Gastrocnemius medialis (tissue), 4 donors: ENCODE measurements at regions not wholly inside any gene's neighbourhood (a gene's known extent, or its start where the extent isn't known, plus 50 kb on each side); places are given as distances from the start of the nearest gene placed in this dataset.

ENCODE experiments used
- ATAC-seq, 2 donors: fragments of 150-250 bp; one replicate each; pipeline ENCODE4 v1.9.1; 2016
- DNase-seq, 2 donors: peaks; one replicate each; pipeline ENCODE4 v3.0.0-alpha.2; 2019
- H3K27ac ChIP-seq, 4 donors: fragments of 200-600 bp; sonication (generic); 1 replicate in 1 of 4; 2 replicates in 3 of 4; pipeline ENCODE4 v1.5.1; 2016 to 2018; ENCODE audit warnings: mild to moderate bottlenecking in 2 of 4, moderate library complexity in 1 of 4
- H3K27me3 ChIP-seq, 3 donors: fragments of 200-600 bp; sonication (generic) in 2 of 3; 1 replicate in 1 of 3; 2 replicates in 2 of 3; pipeline versions ENCODE4 v1.5.1 to v1.6.0; 2016 to 2019; ENCODE audit warnings: mild to moderate bottlenecking in 1 of 3, moderate library complexity in 1 of 3
- H3K36me3 ChIP-seq, 2 donors: fragments of 200-600 bp; sonication (generic) in 1 of 2; one replicate each; pipeline ENCODE4 v1.5.1; 2017 to 2018
- H3K4me1 ChIP-seq, 2 donors: fragments of 200-600 bp; sonication (generic) in 1 of 2; one replicate each; pipeline ENCODE4 v1.5.1; 2016 to 2017; ENCODE audit warnings: mild to moderate bottlenecking in 2 of 2
- H3K4me3 ChIP-seq, 4 donors: fragments of 200-600 bp; sonication (generic) in 3 of 4; 1 replicate in 1 of 4; 2 replicates in 3 of 4; pipeline ENCODE4 v1.5.1; 2016 to 2019; ENCODE audit warnings: mild to moderate bottlenecking in 2 of 4
- H3K9me3 ChIP-seq, 3 donors: fragments of 200-600 bp; sonication (generic) in 2 of 3; 1 replicate in 1 of 3; 2 replicates in 2 of 3; pipeline ENCODE4 v1.5.1; 2016 to 2019
- POLR2A ChIP-seq, 2 donors: fragments of 450-650 bp; IDR thresholded peaks; one replicate each; pipeline ENCODE4 v1.6.1; 2017; ENCODE audit warnings: antibody characterized with exemption in 2 of 2, mild to moderate bottlenecking in 2 of 2, moderate library complexity in 2 of 2
- in situ Hi-C, 4 donors: fragments of 200-750 bp; cut with MboI; loops; one replicate each; pipeline versions ENCODE4 v1.15.0 to v1.8.0; 2017; ENCODE audit warnings: low sequenced_read_pairs in 4 of 4
- intact Hi-C: fragments of 100-400 bp; cut with DNase I; formaldehyde crosslinking; loops from one replicate; pipeline ENCODE4 v1.15.1; 2023; ENCODE audit warnings: low total_unique reads
- TF ChIP-seq, protein P1 (sequence below), 5 experiments: fragments of 450-650 bp in 3 of 5; fragments of 200-600 bp in 2 of 5; sonication (generic) in 2 of 5; IDR thresholded peaks in 4 of 5; conservative IDR thresholded peaks in 1 of 5; 1 replicate in 4 of 5; 2 replicates in 1 of 5; pipeline ENCODE4 v1.5.1; 2016 to 2019; ENCODE audit warnings: antibody characterized with exemption in 5 of 5, mild to moderate bottlenecking in 3 of 5, moderate library complexity in 3 of 5

DNA sequence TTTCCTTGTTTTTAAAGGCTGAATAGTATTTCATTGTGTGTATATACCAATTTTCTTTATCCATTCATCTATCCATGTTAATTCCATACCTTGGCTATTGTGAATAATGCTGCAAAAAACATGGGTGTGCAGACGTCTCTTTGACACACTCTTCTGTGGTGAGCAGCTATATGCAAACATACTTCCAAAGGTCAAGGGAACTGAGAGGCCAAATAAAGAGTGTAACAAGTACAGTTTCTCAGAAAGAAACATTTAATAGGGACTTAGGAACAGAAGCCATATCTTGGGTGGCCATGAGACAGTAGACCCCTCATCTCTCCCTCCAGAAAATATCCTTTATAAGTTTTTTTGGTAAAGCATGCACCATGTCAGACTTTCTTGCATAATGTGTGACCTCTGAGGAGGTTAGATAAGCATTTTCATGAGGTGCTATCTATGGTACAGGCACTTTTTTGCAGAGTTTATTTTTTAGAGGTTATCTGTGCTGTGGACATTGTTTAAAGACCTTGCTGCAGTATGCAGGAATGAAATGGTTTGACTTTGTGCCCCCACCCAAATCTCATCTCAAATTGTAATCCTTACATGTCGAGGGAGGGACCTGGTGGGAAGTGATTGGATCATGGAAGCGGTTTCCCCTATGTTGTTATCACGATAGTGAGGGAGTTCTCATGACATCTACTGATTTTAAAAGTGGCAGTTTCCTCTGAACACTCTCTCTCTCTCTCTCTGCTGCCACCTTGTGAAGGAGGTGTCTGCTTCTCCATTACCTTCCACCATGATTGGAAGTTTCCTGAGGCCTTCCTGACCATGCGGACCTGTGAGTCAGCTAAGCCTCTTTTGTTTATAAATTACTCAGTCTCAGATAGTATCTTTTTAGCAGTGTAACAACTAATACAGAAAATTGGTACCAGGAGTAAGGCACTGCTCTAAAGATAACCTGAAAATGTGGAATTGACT, 1202.3 kb downstream of the GALC start:
- no peaks in the 10 kb centered on the region for H3K9me3 ChIP-seq
- intact Hi-C loops (no loop called here), in situ Hi-C loops (no loop called here)
- DNase-seq (no peak), ATAC-seq (no peak)
- no peak overlapping the region for H3K27ac ChIP-seq
- no peaks in the 10 kb centered on the region for H3K36me3 ChIP-seq
- no peaks in the 10 kb centered on the region for H3K4me1 ChIP-seq
- TF ChIP-seq POLR2A (IDR thresholded peaks at IDR 0.05), result no peak
- TF ChIP-seq, protein P1, sequence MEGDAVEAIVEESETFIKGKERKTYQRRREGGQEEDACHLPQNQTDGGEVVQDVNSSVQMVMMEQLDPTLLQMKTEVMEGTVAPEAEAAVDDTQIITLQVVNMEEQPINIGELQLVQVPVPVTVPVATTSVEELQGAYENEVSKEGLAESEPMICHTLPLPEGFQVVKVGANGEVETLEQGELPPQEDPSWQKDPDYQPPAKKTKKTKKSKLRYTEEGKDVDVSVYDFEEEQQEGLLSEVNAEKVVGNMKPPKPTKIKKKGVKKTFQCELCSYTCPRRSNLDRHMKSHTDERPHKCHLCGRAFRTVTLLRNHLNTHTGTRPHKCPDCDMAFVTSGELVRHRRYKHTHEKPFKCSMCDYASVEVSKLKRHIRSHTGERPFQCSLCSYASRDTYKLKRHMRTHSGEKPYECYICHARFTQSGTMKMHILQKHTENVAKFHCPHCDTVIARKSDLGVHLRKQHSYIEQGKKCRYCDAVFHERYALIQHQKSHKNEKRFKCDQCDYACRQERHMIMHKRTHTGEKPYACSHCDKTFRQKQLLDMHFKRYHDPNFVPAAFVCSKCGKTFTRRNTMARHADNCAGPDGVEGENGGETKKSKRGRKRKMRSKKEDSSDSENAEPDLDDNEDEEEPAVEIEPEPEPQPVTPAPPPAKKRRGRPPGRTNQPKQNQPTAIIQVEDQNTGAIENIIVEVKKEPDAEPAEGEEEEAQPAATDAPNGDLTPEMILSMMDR (IDR thresholded peaks at IDR 0.05 in 4 of 5, conservative IDR thresholded peaks at IDR 0.05 in 1 of 5), result no peak
- no peaks in the 10 kb centered on the region for H3K27me3 ChIP-seq
- H3K4me3 ChIP-seq, result no peak overlapping the region

- no peak for DNase-seq
- H3K36me3 ChIP-seq, result no peaks in the 10 kb centered on the region
- H3K27ac ChIP-seq, result no peak overlapping the region
- intact Hi-C loops (no loop called here), in situ Hi-C loops (no loop called here)
- no peak overlapping the region for H3K4me3 ChIP-seq
- H3K9me3 ChIP-seq, result no peaks in the 10 kb centered on the region
- TF ChIP-seq POLR2A (IDR thresholded peaks at IDR 0.05), result no peak
- TF ChIP-seq, protein P1 (IDR thresholded peaks at IDR 0.05 in 4 of 5, conservative IDR thresholded peaks at IDR 0.05 in 1 of 5), result no peak
- no peak for ATAC-seq
- no peaks in the 10 kb centered on the region for H3K27me3 ChIP-seq
- H3K4me1 ChIP-seq, result no peaks in the 10 kb centered on the region
Observed at GRCh38 chr14:86788224-86788623, 1204.8 kb downstream of the GALC start.

DNA sequence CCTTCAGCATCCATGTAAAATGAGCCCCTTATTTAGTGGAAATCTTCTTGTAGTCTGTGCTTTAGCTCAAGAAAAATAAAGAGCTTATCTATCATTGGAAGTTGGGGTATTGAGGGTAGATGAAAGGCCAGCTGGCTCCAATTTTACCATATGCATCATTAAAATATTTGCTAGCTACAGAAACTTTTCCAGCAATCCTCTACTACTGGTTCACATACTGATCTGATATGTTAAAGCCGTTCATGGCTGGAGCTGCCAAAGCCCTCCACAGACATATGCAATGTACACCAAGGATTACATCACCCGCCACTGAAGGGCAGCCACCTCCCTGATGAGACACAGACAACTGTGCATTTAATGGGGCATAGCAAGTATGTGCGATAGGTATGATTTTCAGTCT, 1205.3 kb downstream of the GALC start:
- H3K27ac ChIP-seq, result no peak overlapping the region

DNA sequence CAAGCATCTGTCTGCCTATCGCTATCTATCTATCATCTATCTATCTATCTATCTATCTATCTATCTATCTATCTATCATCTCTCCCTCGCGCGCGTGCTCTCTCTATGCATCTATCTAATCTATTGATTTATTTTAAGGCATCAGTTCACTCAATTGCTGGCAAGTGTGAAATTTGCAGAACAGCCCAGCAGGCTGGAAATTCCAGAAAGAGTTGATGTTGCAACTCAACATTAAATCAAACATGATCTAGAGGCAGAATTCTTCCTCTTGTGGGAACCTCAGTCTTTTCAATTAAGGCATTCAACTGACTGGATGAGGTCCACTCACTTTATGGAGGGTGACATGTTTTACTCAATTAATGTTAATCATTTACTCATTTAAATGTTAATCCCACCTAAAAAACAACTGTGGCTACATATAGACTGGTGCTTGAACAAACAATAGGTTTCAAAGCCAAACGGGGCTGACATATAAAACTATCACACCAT, 1210.8 kb downstream of the GALC start:
- Histone ChIP-seq H3K4me3 (no peak overlapping the region), H3K9me3 (no peaks in the 10 kb centered on the region), H3K27ac (no peak overlapping the region), H3K4me1 (no peaks in the 10 kb centered on the region), H3K27me3 (no peaks in the 10 kb centered on the region), H3K36me3 (no peaks in the 10 kb centered on the region)
- in situ Hi-C loops, result no loop called here
- intact Hi-C loops, result no loop called here
- no peak for TF ChIP-seq POLR2A (IDR thresholded peaks at IDR 0.05)
- TF ChIP-seq, protein P1 (IDR thresholded peaks at IDR 0.05 in 4 of 5, conservative IDR thresholded peaks at IDR 0.05 in 1 of 5), result no peak
- DNase-seq, result no peak
- no peak for ATAC-seq

More for the DNA sequence above, 1205.3 kb downstream of the GALC start:
- TF ChIP-seq, protein P1 (IDR thresholded peaks at IDR 0.05 in 4 of 5, conservative IDR thresholded peaks at IDR 0.05 in 1 of 5), result no peak
- ATAC-seq, result no peak
- Histone ChIP-seq H3K4me1 (no peaks in the 10 kb centered on the region), H3K9me3 (no peaks in the 10 kb centered on the region), H3K36me3 (no peaks in the 10 kb centered on the region), H3K27me3 (no peaks in the 10 kb centered on the region), H3K4me3 (no peak overlapping the region)
- DNase-seq, result no peak
- intact Hi-C loops (no loop called here), in situ Hi-C loops (no loop called here)
